ENCODE measurements at regions not wholly inside any gene's neighbourhood (a gene's known extent, or its start where the extent isn't known, plus 50 kb on each side); places are given as distances from the start of the nearest gene placed in this dataset.

DNA sequence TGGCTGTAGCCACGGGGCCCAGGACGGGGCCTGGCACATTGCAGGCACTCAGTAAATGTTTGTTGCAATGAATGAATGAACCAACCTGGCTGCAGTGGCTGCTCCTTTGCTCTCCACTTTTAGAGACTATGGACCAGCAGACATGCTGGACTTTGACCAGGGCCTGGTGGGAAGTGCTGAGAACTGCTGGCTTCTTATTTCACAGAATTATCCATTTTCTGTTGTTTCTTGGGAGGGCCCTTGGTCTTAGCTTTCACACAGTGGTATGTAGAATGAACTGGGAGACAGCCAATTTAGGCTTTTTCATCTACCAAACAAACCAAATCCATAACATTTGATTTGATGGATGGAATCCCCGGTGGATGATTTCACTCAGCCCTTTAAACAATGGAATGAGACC is 78.0 kb upstream of the LHFPL2 start:
- Histone ChIP-seq H2BK20ac (ENCODE audit: low read depth, low read length) (no peak overlapping the region), H3K27ac (ENCODE audit: insufficient read depth, low read length) (peak overlapping the region; percentile 22; the same call in 1 of the 2 replicates), H3K56ac (ENCODE audit: extremely low read depth, insufficient read depth, low read length) (no peak overlapping the region), H3K14ac (replicated peaks; ENCODE audit: low read depth, low read length) (no peak overlapping the region), H2BK15ac (ENCODE audit: low read depth, low read length) (no peak overlapping the region), H3K79me1 (ENCODE audit: low read depth in 1 of 2, low read length in 2 of 2) (no peaks in the 10 kb centered on the region), H2BK120ac (ENCODE audit: low read depth, low read length) (no peak overlapping the region), H3K36me3 (ENCODE audit: control insufficient read depth, insufficient read depth, low read length) (no peaks in the 10 kb centered on the region), H4K8ac (ENCODE audit: low read depth in 2 of 2, low read length in 2 of 2) (no peak overlapping the region), H3K9ac (ENCODE audit: low read depth, low read length) (no peak overlapping the region), H4K5ac (ENCODE audit: low read depth, low read length) (no peak overlapping the region), H3K18ac (ENCODE audit: low read depth, low read length) (no peak overlapping the region; the same call in 1 of the 2 replicates), H3K9me1 (ENCODE audit: insufficient read depth, low read length) (no peaks in the 10 kb centered on the region), H3K4ac (ENCODE audit: low read depth, low read length) (no peak overlapping the region), H4K91ac (ENCODE audit: insufficient read depth, low read depth, low read length) (no peak overlapping the region), H3K4me2 (ENCODE audit: low read depth, low read length) (no peak overlapping the region), H3K4me1 (ENCODE audit: control insufficient read depth, insufficient read depth, low read length) (peaks cover 6% of the 10 kb centered on the region), H2BK5ac (ENCODE audit: low read depth, low read length, poor library complexity, severe bottlenecking) (no peak overlapping the region), H4K20me1 (ENCODE audit: insufficient read depth, low read length) (no peaks in the 10 kb centered on the region), H2AK9ac (replicated peaks; ENCODE audit: low read depth, low read length, poor library complexity) (no peak overlapping the region), H3K9me3 (ENCODE audit: control insufficient read depth, insufficient read depth, low read length) (no peaks in the 10 kb centered on the region), H2AK5ac (ENCODE audit: low read depth, low read length) (no peak overlapping the region), H3K4me3 (ENCODE audit: insufficient read depth, low read depth, low read length) (no peak overlapping the region), H2AFZ (replicated peaks; ENCODE audit: low read length, poor library complexity) (no peak overlapping the region), H3K27me3 (ENCODE audit: control insufficient read depth, insufficient read depth, low read length) (no peaks in the 10 kb centered on the region), H3K23ac (ENCODE audit: low read depth, low read length) (no peak overlapping the region)
- CTCF ChIA-PET: no interaction called here
- dilution Hi-C loops (cut with HindIII; ENCODE audit: low sequenced_read_pairs, unreplicated experiment): no loop called here
- WGBS, 2 experiments (ENCODE audit: extremely low coverage in 2 of 2, insufficient read length in 1 of 2): no CpG with 5 or more reads among the region's 3 CpGs
- no peak for TF ChIP-seq MXI1 (IDR thresholded peaks at IDR 0.05; ENCODE audit: borderline replicate concordance, low read depth, low read length)
- TF ChIP-seq NFE2L2 (IDR thresholded peaks at IDR 0.05; ENCODE audit: low read depth, low read length): no peak
- TF ChIP-seq ELK1 (IDR thresholded peaks at IDR 0.05; ENCODE audit: borderline replicate concordance, low read depth, low read length): no peak
- no peak for TF ChIP-seq FOS (IDR thresholded peaks at IDR 0.05; ENCODE audit: low read depth, low read length)
- no peak for TF ChIP-seq BHLHE40 (IDR thresholded peaks at IDR 0.05; ENCODE audit: low read depth, low read length)
- TF ChIP-seq MAFK (IDR thresholded peaks at IDR 0.05; ENCODE audit: low read depth, low read length): no peak
- TF ChIP-seq POLR2A (IDR thresholded peaks at IDR 0.05; ENCODE audit: low read depth, low read length): no peak
- no peak for TF ChIP-seq CHD1 (IDR thresholded peaks at IDR 0.05; ENCODE audit: low read depth, low read length)
- TF ChIP-seq RCOR1 (IDR thresholded peaks at IDR 0.05; ENCODE audit: insufficient replicate concordance, low read length): no peak
- no peak for TF ChIP-seq CTCF (conservative IDR thresholded peaks at IDR 0.05; ENCODE audit: low read depth, low read length)
- TF ChIP-seq, protein P1, sequence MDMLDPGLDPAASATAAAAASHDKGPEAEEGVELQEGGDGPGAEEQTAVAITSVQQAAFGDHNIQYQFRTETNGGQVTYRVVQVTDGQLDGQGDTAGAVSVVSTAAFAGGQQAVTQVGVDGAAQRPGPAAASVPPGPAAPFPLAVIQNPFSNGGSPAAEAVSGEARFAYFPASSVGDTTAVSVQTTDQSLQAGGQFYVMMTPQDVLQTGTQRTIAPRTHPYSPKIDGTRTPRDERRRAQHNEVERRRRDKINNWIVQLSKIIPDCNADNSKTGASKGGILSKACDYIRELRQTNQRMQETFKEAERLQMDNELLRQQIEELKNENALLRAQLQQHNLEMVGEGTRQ (IDR thresholded peaks at IDR 0.05; ENCODE audit: low read depth, low read length): no peak
- DNase-seq (peak; percentile 16), ATAC-seq (ENCODE audit: low read depth) (peak; percentile 62)
- intact Hi-C loops (cut with micrococcal nuclease): no loop called here
- no TSS peak for BruUV-seq (replicated peaks)
- POLR2A ChIA-PET (ENCODE audit: unreplicated experiment): no interaction called here
- in situ Hi-C loops (cut with MboI; ENCODE audit: low sequenced_read_pairs): no loop called here
